Large intestine (tissue), 3 donors: ENCODE measurements at regions not wholly inside any gene's neighbourhood (a gene's known extent, or its start where the extent isn't known, plus 50 kb on each side); places are given as distances from the start of the nearest gene placed in this dataset.
"Not testable (repeated sequence)": the region's sequence is repeated elsewhere in the genome, so short reads cannot be mapped to it uniquely, and the experiment has no call there.

ENCODE experiments used
- DNase-seq, 2 donors: peaks; one replicate each; pipeline versions ENCODE4 v3.0.0 to v3.0.0-alpha.2; 2013
- H3K27ac ChIP-seq: one replicate; pipeline ENCODE4 v1.5.1; 2013; ENCODE audit warnings: low read length
- H3K27me3 ChIP-seq: 2 replicates; pipeline ENCODE4 v1.6.1; 2013; ENCODE audit warnings: low read length; ENCODE audit not compliant: control insufficient read depth, insufficient read depth
- H3K36me3 ChIP-seq: 2 replicates; pipeline ENCODE4 v1.6.1; 2013; ENCODE audit warnings: low read length; ENCODE audit not compliant: control insufficient read depth, insufficient read depth
- H3K4me1 ChIP-seq: one replicate; pipeline ENCODE4 v1.6.1; 2013; ENCODE audit warnings: low read length; ENCODE audit not compliant: control insufficient read depth, insufficient read depth
- H3K4me3 ChIP-seq: one replicate; pipeline ENCODE4 v1.5.1; 2013; ENCODE audit warnings: low read length
- H3K9me3 ChIP-seq: one replicate; pipeline ENCODE4 v1.6.1; 2013; ENCODE audit warnings: mild to moderate bottlenecking, low read depth, low read length, moderate library complexity; ENCODE audit not compliant: control insufficient read depth
- WGBS: methylation state at CpG from one replicate; pipeline ENCODE4 v1.1.5; 2013; ENCODE audit warnings: low lambda C conversion rate; ENCODE audit not compliant: insufficient coverage; 5-methylcytosine and 5-hydroxymethylcytosine counted together

DNA sequence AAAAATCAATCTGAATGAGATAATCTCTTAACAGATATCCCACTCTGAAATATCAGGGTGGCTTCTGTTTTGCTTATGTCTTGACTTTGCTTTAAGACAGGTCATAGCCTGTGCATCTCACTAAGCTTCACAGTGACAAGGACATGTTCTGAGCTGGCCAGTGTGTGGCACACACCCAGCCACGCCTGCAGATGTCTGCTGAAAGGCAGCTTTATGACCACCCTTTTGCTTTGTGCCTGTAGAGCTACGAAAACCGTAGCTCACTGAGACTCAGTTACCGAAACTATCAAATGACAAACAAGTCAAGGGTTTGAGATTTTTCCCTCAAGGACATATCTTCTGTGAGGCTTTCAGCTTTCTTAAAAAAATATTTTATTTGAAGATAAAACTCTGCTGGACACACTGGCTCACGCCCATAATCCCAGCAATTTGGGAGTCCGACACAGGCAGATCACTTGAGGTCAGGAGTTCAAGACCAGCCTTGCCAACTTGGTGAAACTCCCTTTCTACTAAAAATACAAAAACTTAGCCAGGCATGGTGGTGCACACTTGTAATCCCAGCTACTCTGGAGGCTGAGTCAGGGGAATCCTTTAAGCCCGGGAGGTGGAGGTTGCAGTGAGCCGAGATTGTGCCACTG lies 233.2 kb downstream of the SPATA31A1 start:
- Histone ChIP-seq H3K36me3 (no peaks in the 10 kb centered on the region), H3K4me1 (no peaks in the 10 kb centered on the region), H3K27ac (no peak overlapping the region), H3K27me3 (no peaks in the 10 kb centered on the region), H3K9me3 (no peaks in the 10 kb centered on the region), H3K4me3 (no peak overlapping the region)
- WGBS, result 51% methylated on average over 3 of the region's 8 CpGs
- peak in 1 of 2 donors; percentile 8 for DNase-seq

DNA sequence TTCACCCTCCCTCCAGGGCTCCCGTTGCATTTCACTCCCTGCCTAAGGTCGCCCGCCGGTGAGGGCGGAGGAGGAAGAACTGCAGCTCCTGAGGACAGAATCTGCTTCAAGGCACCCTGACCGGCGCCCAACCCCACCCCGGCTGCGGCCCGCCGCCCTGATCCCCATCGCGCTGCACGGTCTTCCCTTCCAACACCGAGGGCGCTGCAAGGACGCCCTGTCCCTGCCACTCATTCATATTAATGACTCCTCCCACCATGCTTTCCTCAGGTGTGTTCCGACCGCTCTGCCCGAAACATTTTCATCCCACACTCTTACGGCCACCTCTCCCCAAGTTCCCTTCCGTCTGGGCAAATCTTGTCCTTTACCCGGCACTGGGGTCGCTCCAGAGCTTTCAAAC lies 248.6 kb downstream of the SPATA31A1 start:
- not testable (repeated sequence) for H3K4me3 ChIP-seq, H3K27ac ChIP-seq, H3K9me3 ChIP-seq, H3K36me3 ChIP-seq, H3K4me1 ChIP-seq, DNase-seq, H3K27me3 ChIP-seq
- WGBS, result no CpG with 5 or more reads among the region's 24 CpGs

DNA sequence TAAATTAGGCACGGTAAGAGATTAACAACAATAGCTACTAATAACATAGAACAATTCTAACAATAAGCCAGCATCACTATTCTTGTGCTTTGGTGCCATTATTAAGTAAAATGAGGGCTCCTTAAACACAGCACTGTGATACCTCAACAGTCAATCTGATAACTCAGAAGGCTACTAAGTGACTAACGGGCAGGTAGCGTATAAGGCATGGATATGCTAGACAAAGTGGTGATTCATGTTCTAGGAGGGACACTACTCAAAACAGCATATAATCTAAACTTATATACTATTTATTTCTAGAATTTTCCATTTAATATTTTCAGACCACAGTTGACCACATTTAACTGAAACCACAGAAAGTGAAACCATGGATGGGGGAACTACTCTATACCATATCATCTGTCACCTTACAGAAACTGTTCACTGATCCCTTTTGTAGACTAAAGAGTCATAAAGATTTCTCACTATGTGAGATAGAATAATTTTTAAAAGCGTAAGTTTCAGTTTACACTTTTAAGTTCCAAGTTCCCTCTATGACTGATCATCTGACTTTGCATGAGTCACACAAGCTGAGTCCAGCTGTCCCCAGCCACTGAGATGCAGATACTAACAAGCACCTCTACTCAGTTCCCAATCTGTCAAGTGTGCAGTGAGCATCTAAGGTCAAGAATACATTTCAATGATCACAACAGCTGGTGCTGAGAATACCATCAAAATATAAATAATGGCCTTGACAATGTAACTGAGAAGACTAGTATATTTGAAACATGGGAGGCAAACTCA lies 256.2 kb downstream of the SPATA31A1 start:
- not testable (repeated sequence) for DNase-seq, H3K4me3 ChIP-seq, H3K4me1 ChIP-seq, H3K36me3 ChIP-seq, H3K27ac ChIP-seq, H3K27me3 ChIP-seq, H3K9me3 ChIP-seq
- no CpG with 5 or more reads among the region's 4 CpGs for WGBS

DNA sequence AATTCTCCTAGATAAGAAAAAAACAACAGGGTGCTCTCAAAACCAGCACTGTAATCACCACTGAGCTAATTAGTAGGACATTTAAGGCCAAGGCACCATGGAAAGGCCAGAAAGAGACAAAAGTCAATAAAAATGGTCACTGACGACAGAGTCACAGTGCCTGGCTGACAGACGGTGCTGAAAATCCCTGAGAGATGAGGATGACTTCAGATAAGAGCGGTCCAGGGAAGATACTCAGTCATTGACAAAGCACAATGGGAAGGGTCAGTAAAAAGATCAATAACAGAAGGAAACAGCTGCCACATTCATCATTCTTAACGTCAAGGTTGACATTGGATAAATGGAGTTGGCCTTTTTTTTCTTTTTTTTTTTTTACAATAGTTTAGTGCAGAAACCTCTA lies 261.0 kb downstream of the SPATA31A1 start:
- WGBS, result no CpG with 5 or more reads among the region's 4 CpGs
- not testable (repeated sequence) for H3K4me1 ChIP-seq, H3K27ac ChIP-seq, H3K27me3 ChIP-seq, H3K36me3 ChIP-seq, DNase-seq, H3K4me3 ChIP-seq, H3K9me3 ChIP-seq

DNA sequence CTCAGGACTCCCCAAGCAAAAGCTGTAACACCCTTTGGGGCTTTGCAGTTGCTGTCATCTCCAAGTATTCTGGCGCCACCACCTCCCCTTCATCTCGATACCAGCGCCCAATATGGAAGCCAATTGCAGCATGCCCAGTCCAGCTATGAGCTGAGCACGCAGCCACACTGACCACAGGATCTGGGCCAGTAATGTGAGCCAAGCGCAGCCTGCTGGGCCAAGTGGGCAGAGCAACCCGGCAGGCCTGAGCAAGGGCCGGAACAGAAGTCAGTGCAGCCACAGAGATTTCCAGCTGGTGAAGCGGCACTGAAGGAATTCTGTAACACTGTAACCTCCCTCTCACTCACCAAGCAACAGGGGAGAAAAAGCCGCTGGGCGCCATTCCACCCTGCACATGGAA lies 268.6 kb downstream of the SPATA31A1 start:
- H3K4me1 ChIP-seq, H3K27ac ChIP-seq, DNase-seq, H3K9me3 ChIP-seq, H3K27me3 ChIP-seq, H3K36me3 ChIP-seq, H3K4me3 ChIP-seq: not testable (repeated sequence)
- WGBS, result no CpG with 5 or more reads among the region's 10 CpGs

DNA sequence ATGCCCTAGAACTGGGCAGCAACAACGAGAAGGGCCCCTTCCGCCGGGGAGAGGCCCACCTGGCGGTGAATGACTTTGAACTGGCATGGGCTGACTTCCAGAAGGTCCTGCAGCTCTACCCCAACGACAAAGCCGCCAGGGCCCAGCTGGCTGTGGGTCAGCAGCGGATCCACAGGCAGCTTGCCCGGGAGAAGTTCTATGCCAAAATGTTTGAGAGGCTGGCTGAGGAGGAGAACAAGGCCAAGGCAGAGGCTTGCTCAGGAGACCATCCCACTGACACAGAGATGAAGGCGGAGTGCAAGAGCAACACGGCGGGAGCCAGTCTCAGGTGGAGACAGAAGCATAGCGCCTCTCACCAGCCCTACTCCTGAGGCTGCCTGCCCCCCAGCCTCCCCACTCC lies 276.6 kb downstream of the SPATA31A1 start:
- not testable (repeated sequence) for H3K4me1 ChIP-seq, H3K9me3 ChIP-seq, H3K27ac ChIP-seq, H3K27me3 ChIP-seq, H3K36me3 ChIP-seq, DNase-seq, H3K4me3 ChIP-seq
- no CpG with 5 or more reads among the region's 12 CpGs for WGBS

DNA sequence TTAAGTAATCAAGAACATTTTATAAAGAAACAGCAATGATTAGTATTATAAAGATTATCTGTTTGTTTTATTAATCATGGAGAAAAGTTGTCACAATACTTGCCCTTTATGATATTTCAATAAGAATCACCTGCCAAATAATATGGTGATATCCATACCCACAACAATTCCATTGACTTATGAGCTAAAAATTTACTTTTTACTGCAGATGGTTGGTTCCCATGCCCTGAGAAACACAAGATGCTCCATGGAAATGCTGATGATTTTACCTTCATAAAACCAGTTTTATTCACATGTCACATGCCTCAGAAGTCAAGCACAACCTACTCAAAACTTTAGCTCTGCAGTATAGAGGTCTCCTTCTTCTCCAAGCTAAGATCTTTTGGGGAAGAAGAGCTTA lies 293.6 kb downstream of the SPATA31A1 start:
- H3K4me1 ChIP-seq, H3K9me3 ChIP-seq, H3K27ac ChIP-seq, H3K36me3 ChIP-seq, H3K27me3 ChIP-seq, DNase-seq, H3K4me3 ChIP-seq: not testable (repeated sequence)

DNA sequence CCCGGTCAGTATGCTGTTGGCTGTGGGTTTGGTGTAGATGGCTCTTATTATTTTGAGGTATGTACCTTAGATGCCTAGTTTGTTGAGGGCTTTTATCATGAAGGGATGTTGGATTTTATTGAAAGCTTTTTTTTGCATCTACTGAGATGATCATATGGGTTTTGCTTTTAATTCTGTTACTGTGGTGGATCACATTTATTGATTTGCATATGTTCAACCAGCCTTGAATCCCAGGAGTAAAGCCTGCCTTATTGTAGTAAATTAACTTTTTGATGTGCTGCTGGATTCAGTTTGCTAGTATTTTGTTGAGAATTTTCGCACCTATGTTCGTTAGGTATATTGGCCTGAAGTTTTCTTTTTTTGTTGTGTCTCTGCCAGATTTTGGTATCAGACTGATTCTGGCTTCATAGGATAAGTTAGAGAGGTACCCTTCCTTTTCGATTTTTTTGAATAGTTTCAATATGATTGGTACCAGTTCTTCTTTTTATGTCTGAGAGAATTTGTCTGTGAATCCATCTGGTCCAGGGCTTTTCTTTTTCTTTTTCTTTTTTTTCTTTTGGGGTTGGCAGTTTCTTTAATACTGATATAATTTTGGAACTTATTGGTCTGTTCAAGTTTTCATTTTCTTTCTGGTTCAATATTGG lies 301.6 kb downstream of the SPATA31A1 start:
- H3K9me3 ChIP-seq, result not testable (repeated sequence)
- WGBS, result no CpG with 5 or more reads among the region's 4 CpGs

DNA sequence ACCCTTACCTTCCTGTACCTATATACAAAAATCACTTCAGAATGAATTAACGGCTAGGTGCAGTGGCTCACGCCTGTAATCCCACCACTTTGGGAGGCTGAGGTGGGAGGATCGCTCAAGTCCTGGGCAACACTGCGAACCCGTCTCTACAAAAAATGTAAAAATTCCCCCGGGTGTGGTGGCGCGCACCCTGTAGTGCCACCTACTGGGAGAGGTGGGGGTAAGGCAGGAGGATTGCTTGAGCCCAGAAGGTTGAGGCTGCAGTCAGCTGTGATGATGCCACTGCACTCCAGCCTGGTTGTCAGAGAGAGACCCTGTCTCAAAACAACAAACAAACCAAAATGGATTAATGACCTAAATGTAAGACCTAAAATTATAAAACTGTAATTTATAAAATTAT lies 307.6 kb downstream of the SPATA31A1 start:
- H3K4me3 ChIP-seq, DNase-seq, H3K27ac ChIP-seq, H3K4me1 ChIP-seq, H3K9me3 ChIP-seq, H3K36me3 ChIP-seq, H3K27me3 ChIP-seq: not testable (repeated sequence)
- no CpG with 5 or more reads among the region's 8 CpGs for WGBS

More for the DNA sequence above, 301.6 kb downstream of the SPATA31A1 start:
- DNase-seq, H3K27ac ChIP-seq, H3K4me3 ChIP-seq, H3K27me3 ChIP-seq, H3K4me1 ChIP-seq, H3K36me3 ChIP-seq: not testable (repeated sequence)

DNA sequence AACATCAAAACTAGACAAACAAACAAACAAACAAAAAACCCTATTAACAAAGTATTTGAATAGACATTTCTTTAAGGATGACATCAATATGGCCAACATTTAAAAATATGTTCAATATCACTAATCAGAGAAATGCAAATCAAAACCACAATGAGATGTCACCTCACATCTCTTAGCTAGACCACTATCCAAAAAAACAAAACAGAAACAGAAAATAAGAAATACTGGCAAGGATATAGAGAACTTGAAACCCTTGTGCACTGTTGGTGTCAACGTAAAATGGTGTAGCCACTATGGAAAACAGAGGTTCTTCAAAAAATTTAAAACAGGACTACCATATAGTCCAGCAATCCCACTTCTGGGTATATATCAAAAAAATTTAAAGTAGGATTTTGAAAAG lies 308.2 kb downstream of the SPATA31A1 start:
- H3K27me3 ChIP-seq, H3K9me3 ChIP-seq, H3K4me1 ChIP-seq, H3K4me3 ChIP-seq, H3K27ac ChIP-seq, DNase-seq, H3K36me3 ChIP-seq: not testable (repeated sequence)
- WGBS, result no CpG with 5 or more reads among the region's 1 CpG

DNA sequence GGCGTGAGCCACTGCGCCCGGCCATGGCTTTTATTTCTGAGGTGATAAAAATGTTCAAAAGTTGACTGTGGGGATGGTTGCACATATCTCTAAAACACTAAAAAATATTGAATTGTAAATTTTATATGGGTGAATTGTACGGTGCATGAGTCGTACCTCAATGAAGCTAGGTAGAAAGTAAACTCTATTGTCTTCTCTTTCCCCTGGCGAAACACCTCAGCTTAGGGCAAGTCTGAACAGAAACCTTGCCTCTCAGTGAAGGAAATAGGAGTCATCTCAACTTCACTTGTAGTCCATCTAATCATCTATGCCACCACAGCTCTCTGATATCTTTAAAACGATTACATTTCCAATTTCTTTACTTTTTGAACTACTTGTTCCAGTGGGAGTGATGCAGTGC lies 309.6 kb downstream of the SPATA31A1 start:
- H3K36me3 ChIP-seq, H3K4me3 ChIP-seq, H3K9me3 ChIP-seq, H3K27ac ChIP-seq, H3K27me3 ChIP-seq, H3K4me1 ChIP-seq, DNase-seq: not testable (repeated sequence)
- no CpG with 5 or more reads among the region's 7 CpGs for WGBS
